Stimulated activated memory B cell treated with anti-CD40 and anti-IgM and Interleukin-4, amounts not matched to agents 10 μg/mL and 1 μg/mL and 100 μg/mL, for 72 hours (primary cell): ENCODE measurements at regions not wholly inside any gene's neighbourhood (a gene's known extent, or its start where the extent isn't known, plus 50 kb on each side); places are given as distances from the start of the nearest gene placed in this dataset.
"Not testable (repeated sequence)": the region's sequence is repeated elsewhere in the genome, so short reads cannot be mapped to it uniquely, and the experiment has no call there.

Experiments
- ATAC-seq: fragments of 150-1000 bp; cut with Tn5 transposase; 2 replicates; pipeline ENCODE4 v1.10.0; 2021
- H3K27ac Mint-ChIP-seq: one replicate; pipeline ENCODE4 v1.8.0; 2022; ENCODE audit warnings: mild to moderate bottlenecking, mixed read lengths
- H3K27me3 Mint-ChIP-seq: one replicate; pipeline ENCODE4 v1.8.0; 2022; ENCODE audit warnings: mixed read lengths
- H3K36me3 Mint-ChIP-seq: one replicate; pipeline ENCODE4 v1.8.0; 2022; ENCODE audit warnings: mixed read lengths
- H3K4me1 Mint-ChIP-seq: one replicate; pipeline ENCODE4 v1.8.0; 2022; ENCODE audit warnings: mixed read lengths
- H3K4me3 Mint-ChIP-seq: one replicate; pipeline ENCODE4 v1.8.0; 2022; ENCODE audit warnings: mild to moderate bottlenecking, moderate library complexity, mixed read lengths
- H3K9me3 Mint-ChIP-seq: one replicate; pipeline ENCODE4 v1.8.0; 2022; ENCODE audit warnings: mixed read lengths

- Mint-ChIP-seq H3K27ac (no peak overlapping the region), H3K4me3 (no peak overlapping the region), H3K36me3 (no peaks in the 10 kb centered on the region), H3K27me3 (no peaks in the 10 kb centered on the region), H3K4me1 (no peaks in the 10 kb centered on the region), H3K9me3 (peaks cover 2% of the 10 kb centered on the region)
- ATAC-seq = no peak
These were observed 418.3 kb upstream of the SPHKAP start for GRCh38 chr2:228599781-228600180.

DNA sequence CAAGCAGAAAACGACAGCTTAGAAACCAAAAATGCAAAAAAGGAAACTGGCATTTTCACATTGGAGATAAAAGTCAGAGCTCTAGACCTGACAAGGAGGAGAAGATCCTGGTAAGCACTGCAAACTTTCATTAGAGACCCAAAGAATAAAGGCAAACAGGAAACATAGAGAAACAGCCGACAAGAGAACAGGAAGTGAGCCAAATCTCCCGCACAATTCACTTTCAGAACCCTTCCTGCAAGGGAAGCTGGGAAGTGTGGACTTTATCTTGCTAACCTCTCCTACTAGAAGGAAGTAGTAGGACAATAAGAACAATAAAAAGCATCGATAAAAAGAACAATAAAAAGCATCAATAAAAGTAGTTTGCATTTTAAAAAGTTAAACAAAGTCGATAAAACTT, 417.8 kb upstream of the SPHKAP start:
- Mint-ChIP-seq H3K4me1 (no peaks in the 10 kb centered on the region), H3K36me3 (no peaks in the 10 kb centered on the region), H3K27ac (no peak overlapping the region), H3K4me3 (no peak overlapping the region), H3K27me3 (no peaks in the 10 kb centered on the region), H3K9me3 (peaks cover 2% of the 10 kb centered on the region)
- no peak for ATAC-seq

GRCh38 chr2:228597032-228597431, 415.5 kb upstream of the SPHKAP start:
- H3K4me1 Mint-ChIP-seq = no peaks in the 10 kb centered on the region
- H3K36me3 Mint-ChIP-seq = no peaks in the 10 kb centered on the region
- no peaks in the 10 kb centered on the region for H3K27me3 Mint-ChIP-seq
- ATAC-seq = no peak
- peaks cover 2% of the 10 kb centered on the region for H3K9me3 Mint-ChIP-seq
- H3K4me3 Mint-ChIP-seq = no peak overlapping the region
- no peak overlapping the region for H3K27ac Mint-ChIP-seq

DNA sequence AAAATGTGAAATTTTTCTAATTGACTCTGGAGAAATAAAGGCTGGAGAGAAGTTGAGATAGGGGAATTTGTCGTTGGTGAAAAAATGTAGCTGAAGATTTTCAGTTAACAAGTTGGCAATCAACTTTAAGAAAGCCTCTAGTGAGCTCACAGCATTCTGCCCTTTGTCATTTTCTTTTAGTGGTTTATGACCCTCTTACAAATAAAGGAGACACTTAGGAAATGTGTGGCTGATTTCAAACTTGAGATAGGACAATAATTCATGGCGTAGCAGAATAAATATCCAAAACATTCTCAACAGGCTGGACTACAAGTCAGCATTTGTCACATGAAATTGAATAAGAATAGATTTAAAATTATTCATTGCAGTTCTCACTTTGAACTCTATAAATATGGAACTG, 412.5 kb upstream of the SPHKAP start:
- no peak overlapping the region for H3K27ac Mint-ChIP-seq
- no peaks in the 10 kb centered on the region for H3K36me3 Mint-ChIP-seq
- no peaks in the 10 kb centered on the region for H3K4me1 Mint-ChIP-seq
- H3K9me3 Mint-ChIP-seq = peaks cover 5% of the 10 kb centered on the region
- no peaks in the 10 kb centered on the region for H3K27me3 Mint-ChIP-seq
- no peak for ATAC-seq
- no peak overlapping the region for H3K4me3 Mint-ChIP-seq

- no peak overlapping the region for H3K4me3 Mint-ChIP-seq
- no peaks in the 10 kb centered on the region for H3K36me3 Mint-ChIP-seq
- H3K4me1 Mint-ChIP-seq = no peaks in the 10 kb centered on the region
- no peak overlapping the region for H3K27ac Mint-ChIP-seq
- H3K27me3 Mint-ChIP-seq = no peaks in the 10 kb centered on the region
- ATAC-seq = no peak
- H3K9me3 Mint-ChIP-seq = peaks cover 11% of the 10 kb centered on the region
These were observed 411.4 kb upstream of the SPHKAP start for GRCh38 chr2:228592925-228593324.

GRCh38 chr2:228590681-228591080, 409.2 kb upstream of the SPHKAP start:
- H3K4me3 Mint-ChIP-seq = no peak overlapping the region
- no peaks in the 10 kb centered on the region for H3K36me3 Mint-ChIP-seq
- H3K27ac Mint-ChIP-seq = no peak overlapping the region
- no peaks in the 10 kb centered on the region for H3K27me3 Mint-ChIP-seq
- H3K9me3 Mint-ChIP-seq = peaks cover 13% of the 10 kb centered on the region
- no peak for ATAC-seq
- no peaks in the 10 kb centered on the region for H3K4me1 Mint-ChIP-seq

- no peak overlapping the region for H3K27ac Mint-ChIP-seq
- ATAC-seq = no peak
- H3K4me1 Mint-ChIP-seq = no peaks in the 10 kb centered on the region
- H3K9me3 Mint-ChIP-seq = peaks cover 13% of the 10 kb centered on the region
- H3K27me3 Mint-ChIP-seq = no peaks in the 10 kb centered on the region
- no peaks in the 10 kb centered on the region for H3K36me3 Mint-ChIP-seq
- H3K4me3 Mint-ChIP-seq = no peak overlapping the region
These were observed 407.6 kb upstream of the SPHKAP start for GRCh38 chr2:228589115-228589514.

DNA sequence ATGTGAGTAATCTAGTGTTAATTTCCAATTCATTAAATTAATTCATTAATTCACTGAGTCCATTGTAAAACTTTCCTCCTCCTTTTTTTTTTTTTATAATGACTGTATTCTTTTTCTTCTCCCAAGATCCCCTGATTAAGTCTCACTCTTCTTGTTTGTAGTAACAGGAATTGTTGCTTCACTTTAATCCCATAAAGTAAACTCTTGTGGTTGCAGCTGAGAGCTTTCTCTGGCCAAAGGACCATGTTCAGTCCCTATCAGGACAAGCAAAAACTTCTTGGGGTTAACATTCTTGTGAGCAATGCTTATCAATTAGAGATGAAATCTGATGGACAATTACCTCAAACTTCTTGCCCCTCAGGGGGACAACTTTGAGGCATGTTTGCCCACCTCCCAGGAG, 400.2 kb upstream of the SPHKAP start:
- Mint-ChIP-seq H3K27me3 (no peaks in the 10 kb centered on the region), H3K4me3 (no peak overlapping the region)

GRCh38 chr2:228575897-228576296, 394.4 kb upstream of the SPHKAP start:
- Mint-ChIP-seq H3K27ac (no peak overlapping the region), H3K9me3 (no peaks in the 10 kb centered on the region), H3K4me3 (no peak overlapping the region), H3K27me3 (no peaks in the 10 kb centered on the region), H3K36me3 (no peaks in the 10 kb centered on the region), H3K4me1 (no peaks in the 10 kb centered on the region)
- no peak for ATAC-seq

More for the DNA sequence above, 400.2 kb upstream of the SPHKAP start:
- no peaks in the 10 kb centered on the region for H3K36me3 Mint-ChIP-seq
- H3K9me3 Mint-ChIP-seq = peaks cover 5% of the 10 kb centered on the region
- H3K27ac Mint-ChIP-seq = no peak overlapping the region
- ATAC-seq = no peak
- H3K4me1 Mint-ChIP-seq = no peaks in the 10 kb centered on the region

GRCh38 chr2:228568275-228568674, 386.8 kb upstream of the SPHKAP start:
- H3K27ac Mint-ChIP-seq, H3K27me3 Mint-ChIP-seq, H3K9me3 Mint-ChIP-seq, ATAC-seq, H3K4me1 Mint-ChIP-seq, H3K36me3 Mint-ChIP-seq, H3K4me3 Mint-ChIP-seq: not testable (repeated sequence)

DNA sequence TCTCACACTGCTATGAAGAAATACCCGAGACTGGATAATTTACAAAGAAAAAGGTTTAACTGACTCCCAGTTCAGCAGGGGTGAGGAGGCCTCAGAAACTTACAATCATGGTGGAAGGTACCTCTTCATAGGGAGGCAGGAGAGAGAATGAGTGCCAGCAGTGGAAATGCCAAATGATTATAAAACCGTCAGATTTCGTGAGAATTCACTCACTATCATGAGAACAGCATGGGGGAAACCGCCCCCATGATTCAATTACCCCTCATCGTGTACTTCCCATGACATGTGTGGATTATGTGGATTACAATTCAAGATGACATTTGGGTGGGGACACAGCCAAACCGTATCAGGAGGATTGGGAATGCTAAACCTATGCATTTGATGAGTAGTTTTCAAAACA, 380.3 kb upstream of the SPHKAP start:
- Mint-ChIP-seq H3K4me1 (no peaks in the 10 kb centered on the region), H3K36me3 (no peaks in the 10 kb centered on the region), H3K9me3 (peaks cover 6% of the 10 kb centered on the region), H3K4me3 (no peak overlapping the region), H3K27me3 (no peaks in the 10 kb centered on the region), H3K27ac (no peak overlapping the region)
- no peak for ATAC-seq

- Mint-ChIP-seq H3K27me3 (no peaks in the 10 kb centered on the region), H3K36me3 (no peaks in the 10 kb centered on the region), H3K27ac (no peak overlapping the region), H3K4me3 (no peak overlapping the region), H3K4me1 (no peaks in the 10 kb centered on the region), H3K9me3 (peaks cover 6% of the 10 kb centered on the region)
- no peak for ATAC-seq
These were observed 378.4 kb upstream of the SPHKAP start for GRCh38 chr2:228559774-228560415.

DNA sequence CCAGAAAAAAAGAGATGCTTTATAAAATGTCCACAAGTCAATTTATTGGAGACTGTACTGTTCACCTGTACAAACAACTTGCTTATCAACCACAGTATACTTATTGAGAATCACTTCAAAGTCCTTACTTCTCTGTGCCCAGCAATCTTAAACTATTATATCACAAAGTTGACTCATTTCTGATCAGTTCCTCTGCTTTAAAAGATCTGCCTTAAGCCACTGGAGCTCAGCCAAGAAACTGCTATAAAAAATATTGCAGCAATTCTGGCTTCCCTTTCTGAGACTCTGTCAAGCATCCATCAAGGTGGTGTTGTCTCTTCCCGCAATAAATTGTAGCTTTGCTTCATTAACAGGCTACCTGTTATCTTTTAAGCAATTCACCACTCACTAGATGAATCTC, 375.2 kb upstream of the SPHKAP start:
- no peaks in the 10 kb centered on the region for H3K36me3 Mint-ChIP-seq
- no peaks in the 10 kb centered on the region for H3K27me3 Mint-ChIP-seq
- H3K4me1 Mint-ChIP-seq = no peaks in the 10 kb centered on the region
- ATAC-seq = no peak
- H3K4me3 Mint-ChIP-seq = no peak overlapping the region
- peaks cover 3% of the 10 kb centered on the region for H3K9me3 Mint-ChIP-seq
- H3K27ac Mint-ChIP-seq = no peak overlapping the region

GRCh38 chr2:228549441-228550007, 368.0 kb upstream of the SPHKAP start:
- no peak for ATAC-seq
- Mint-ChIP-seq H3K4me1 (no peaks in the 10 kb centered on the region), H3K27me3 (no peaks in the 10 kb centered on the region), H3K9me3 (no peaks in the 10 kb centered on the region), H3K4me3 (no peak overlapping the region), H3K36me3 (no peaks in the 10 kb centered on the region), H3K27ac (no peak overlapping the region)

GRCh38 chr2:228548230-228548629, 366.7 kb upstream of the SPHKAP start:
- Mint-ChIP-seq H3K27ac (no peak overlapping the region), H3K36me3 (no peaks in the 10 kb centered on the region), H3K4me1 (no peaks in the 10 kb centered on the region), H3K4me3 (no peak overlapping the region), H3K9me3 (no peaks in the 10 kb centered on the region), H3K27me3 (no peaks in the 10 kb centered on the region)
- no peak for ATAC-seq

DNA sequence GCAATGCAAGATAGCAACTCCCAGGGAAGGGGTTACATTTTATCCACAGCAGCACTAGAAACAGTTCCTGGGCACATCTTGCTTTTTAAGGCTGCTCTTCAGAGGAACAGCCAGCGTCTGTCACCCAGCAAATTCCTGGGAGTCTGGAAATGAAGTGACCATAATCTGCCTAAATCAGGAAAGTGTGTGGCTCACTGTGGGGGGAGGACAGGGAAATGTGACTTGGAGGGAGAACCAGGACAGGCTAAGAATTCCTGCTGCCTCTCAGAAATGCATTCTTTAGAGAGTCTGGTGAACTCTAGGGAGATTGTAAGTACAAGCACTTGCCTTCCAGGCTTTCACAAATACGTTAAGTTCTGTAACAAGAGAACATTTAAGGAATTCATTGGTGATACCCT, 364.3 kb upstream of the SPHKAP start:
- no peak overlapping the region for H3K4me3 Mint-ChIP-seq
- no peaks in the 10 kb centered on the region for H3K9me3 Mint-ChIP-seq
- H3K27me3 Mint-ChIP-seq = no peaks in the 10 kb centered on the region

More for the DNA sequence above, 364.3 kb upstream of the SPHKAP start:
- Mint-ChIP-seq H3K36me3 (no peaks in the 10 kb centered on the region), H3K27ac (no peak overlapping the region), H3K4me1 (no peaks in the 10 kb centered on the region)
- no peak for ATAC-seq
